Stimulated activated CD4-positive, alpha-beta T cell treated with anti-CD3 and anti-CD28 coated beads, TNF-alpha, amount 100 ng/mL, for 48 hours (primary cell): ENCODE measurements at regions not wholly inside any gene's neighbourhood (a gene's known extent, or its start where the extent isn't known, plus 50 kb on each side); places are given as distances from the start of the nearest gene placed in this dataset.

Experiments
- DNase-seq, 3 donors: peaks; one replicate each; pipeline ENCODE4 v3.0.0-alpha.2; 2020; ENCODE audit warnings: low read depth in 3 of 3

DNA sequence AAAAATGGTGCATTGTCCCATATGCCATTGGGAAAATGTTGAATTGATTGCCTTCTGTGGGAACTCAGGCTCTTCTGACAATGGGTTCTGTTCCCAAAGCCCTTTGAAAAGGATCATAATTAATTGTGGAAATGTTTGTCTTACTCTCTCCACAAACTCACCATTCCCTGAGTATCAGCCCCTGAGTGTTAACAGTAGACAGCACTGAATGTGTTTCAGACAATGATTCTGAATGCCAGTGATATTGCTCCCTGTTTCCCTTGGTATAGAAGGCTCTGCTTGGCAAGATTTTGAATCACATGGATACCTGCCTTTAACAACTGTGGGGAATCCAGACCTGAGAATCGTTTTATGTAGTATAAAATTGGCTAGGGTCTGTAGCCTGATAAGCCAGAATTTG lies 1096.8 kb downstream of the ADGRL2 start:
- DNase-seq: no peak

DNA sequence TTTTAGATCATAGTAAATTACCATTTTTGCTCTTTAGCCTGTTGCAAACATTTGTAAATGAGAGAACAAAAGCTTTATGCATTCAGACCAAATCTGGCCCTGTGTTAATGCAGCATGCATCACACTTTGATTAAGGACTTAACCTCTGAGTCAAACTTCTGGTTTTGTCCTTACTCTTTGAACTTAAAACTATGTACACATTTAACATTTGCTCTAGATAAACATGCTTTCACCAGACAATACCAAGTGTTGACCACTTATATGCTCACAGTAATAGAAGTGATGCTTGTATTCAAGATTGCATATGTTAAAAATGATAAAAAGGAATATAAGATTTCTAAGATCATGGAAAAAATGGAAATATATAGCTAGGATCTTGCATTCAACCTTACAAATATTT lies 1095.3 kb downstream of the ADGRL2 start:
- no peak for DNase-seq

DNA sequence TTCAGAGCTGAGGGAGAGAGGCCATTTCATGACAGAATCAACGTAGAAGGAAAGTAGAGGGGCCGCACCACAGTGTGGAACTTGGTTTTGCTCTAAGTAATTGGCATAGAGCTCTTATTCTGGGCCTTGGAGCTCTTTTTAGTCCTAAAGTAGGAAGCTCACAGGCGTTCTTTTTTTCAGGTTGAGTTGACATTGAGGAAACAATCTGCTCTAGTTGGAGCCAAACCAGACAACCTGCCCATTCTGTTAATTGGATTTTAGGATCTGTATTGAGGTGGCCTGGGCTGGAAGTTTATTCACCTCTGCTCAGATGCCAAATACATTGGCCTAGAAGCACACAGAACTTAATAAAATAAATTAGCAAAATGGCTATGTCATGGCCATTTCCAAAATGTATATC lies 1093.9 kb downstream of the ADGRL2 start:
- DNase-seq: no peak

DNA sequence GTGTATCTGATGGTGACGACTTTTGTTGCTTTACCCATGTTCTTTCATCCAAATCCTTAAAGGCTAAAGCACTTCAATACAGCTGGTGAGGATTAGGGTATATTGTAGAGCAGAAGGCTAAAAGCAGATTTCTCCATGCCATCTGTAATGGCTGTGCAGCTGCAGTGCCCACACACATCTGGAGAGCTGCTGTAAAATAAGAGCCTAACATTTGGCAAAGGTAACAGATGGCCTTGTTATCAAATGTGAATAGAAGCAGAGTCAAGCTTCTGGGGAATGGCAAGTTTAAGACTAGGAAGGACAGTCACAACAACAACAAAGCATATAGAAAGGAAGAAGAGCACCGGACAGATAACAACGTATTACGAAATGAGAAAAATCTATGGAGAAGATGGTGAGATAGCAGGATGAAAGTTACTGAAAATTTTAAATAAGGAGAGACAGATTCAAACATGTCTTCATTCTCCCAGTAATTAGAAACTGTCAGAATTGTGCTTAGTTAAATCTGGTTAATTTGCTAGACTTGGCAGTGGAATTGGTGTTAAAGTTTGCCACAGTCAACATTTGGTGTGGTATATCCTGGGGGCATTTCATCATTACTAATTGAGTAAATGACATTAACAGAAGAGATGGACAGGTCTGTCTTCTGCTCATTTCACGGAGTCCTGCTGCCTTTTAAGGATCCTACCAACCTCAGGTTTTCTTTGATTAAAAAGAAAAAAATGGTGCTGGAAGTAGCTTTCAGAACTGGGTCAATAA lies 1093.2 kb downstream of the ADGRL2 start:
- no peak for DNase-seq

DNA sequence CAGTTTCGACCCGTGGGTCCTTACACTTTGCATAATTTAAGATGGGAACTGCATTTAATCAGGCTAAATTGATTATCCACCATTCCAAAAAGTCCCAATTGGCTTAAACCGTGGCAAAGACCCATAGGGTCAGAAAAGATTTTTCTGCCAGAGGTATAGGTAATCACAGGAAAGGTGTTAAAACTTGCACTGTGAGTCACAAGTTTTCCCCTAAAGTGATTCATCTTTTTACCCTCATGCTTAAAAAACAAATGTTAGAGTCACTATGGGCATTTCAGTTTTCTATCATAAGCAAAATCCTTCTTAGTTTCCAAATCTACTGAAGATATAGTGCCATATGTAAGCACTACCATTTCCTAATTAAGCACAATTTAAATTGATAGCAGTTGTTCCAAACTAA lies 1079.8 kb downstream of the ADGRL2 start:
- DNase-seq: no peak

DNA sequence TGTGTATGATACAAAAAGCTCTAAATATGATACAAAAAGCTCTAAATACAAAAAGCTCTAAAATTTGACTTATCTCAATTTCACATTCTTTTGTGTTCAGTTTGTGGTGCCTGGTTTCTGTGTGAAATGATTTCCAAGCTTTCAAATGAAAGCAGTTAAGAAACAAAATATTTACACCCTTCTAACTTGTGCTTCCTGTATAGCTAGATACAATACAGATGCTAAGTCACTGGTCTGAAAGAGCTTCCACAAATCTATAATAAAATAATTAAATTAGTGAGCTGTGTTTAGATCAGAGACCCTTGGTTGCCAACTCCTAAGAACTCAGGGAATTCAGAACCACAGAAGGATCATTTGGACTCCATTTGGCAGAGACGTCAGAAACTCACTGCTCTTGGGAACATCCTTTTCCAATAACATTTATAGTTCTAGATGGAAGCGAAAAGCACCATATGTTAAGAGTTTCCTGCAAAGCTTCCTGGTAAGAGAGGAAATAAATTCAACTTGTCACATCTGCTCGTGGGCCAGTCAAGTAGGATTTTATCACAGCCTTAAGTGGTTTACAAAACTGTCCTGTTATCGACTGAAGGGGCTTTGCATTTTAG lies 1079.1 kb downstream of the ADGRL2 start:
- no peak for DNase-seq

DNA sequence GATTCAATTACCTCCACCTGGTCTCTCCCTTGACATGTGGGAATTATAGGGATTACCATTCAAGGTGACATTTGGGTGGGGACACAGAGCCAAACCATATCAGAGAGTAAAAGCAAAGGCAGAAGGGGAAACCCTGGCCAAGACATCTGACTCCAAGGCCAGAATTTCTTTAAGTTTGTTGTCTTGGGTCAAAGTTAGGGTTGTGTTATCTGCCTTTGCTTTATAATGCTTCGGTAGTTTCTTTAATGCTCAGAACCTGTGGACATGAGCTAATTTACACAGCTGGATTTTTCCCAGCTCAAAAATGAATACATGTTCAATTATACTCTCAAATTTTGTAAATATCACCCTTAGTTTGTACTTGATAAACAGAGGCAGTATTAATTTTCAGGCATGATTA lies 1074.4 kb downstream of the ADGRL2 start:
- no peak for DNase-seq

DNA sequence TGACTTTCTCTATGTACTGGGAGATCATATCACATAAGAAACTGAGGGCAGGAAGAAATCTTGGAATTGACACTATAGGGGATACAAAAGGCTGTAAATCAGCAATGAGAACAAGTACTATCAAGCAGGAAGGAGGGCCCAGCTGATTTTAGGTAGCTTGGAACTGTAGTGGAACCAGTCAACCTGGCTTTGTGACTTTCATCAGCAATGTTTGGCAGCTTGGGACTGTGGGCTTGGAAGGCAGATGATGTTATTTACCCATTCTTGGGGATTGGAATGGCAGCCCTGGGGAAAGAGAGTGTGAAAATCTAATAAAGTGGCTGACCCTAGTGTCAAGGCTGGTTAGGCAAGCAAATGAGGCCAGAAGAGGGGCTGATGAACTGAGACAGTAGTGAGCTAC lies 1073.3 kb downstream of the ADGRL2 start:
- DNase-seq: no peak

DNA sequence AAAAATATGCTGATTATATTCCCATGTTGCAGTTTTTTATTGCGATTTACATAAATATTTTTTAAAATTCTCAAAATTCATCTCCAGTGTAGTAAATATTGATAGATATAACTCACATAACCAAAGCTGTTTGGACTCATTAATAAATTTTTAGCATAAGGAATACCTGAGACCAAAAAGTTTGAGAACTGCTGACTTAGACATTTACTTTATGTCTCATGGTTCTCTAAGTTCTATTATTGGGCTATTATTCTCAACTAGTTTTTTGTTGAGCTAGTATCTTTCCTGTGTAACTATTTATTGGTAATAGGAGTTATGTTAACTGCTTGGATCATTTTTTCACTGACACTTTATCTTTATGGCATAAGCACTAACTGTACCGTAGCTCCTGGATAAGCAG lies 1069.6 kb downstream of the ADGRL2 start:
- no peak for DNase-seq

DNA sequence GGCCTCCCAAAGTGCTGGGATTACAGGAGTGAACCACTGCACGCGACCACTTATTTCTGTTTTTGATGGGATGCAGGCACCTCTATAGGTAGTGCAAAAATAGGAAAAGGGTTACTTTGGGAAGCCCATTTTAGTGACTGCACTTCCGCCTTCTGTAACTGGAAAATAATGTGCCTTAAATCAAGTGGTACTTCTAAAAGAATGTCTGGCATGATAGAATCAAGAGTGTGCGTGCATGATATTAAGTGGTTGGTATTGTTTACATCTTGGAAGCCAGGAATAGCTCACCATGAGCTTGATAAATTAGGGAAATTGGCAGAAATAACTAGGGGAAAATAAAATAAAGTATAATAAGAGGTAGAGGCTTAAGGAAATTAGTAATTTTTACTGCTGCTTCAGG lies 1067.0 kb downstream of the ADGRL2 start:
- no peak for DNase-seq

DNA sequence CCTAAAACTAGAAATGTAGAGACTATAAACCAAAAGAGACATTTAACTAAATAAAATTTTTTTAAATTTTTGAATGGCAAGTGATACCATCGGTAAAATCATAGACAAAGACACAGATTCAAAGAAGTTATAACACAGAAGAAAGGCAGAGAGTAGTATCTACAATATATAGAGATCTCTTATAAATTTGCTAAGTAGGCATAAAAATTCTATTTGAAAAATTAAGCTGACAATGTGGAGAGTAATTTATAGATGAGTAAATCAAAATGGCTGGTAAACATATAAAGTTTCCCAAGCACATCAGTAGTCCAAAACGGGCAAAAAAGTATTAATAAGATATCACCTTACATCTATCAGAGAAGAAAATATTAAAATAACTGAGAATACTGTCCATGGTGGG lies 1061.0 kb downstream of the ADGRL2 start:
- DNase-seq: no peak

DNA sequence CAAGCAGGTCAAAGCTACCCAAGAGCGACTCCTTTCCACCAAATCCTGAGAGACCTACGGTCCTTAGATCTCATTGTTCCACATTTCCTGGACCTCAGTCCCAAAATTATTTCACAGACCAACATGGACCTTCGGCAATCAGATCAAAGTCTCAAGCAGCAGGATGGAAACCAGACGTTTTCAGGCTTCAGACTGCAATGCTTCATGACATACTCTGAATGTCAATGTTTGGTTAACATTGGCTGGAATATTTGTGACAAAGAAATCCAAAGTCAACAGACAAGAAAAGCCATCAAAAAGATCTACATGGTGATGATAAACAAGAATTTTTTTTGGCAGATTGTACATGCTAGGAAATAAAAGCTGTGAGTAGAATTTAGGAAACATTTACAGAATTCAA lies 1057.3 kb downstream of the ADGRL2 start:
- DNase-seq: no peak

DNA sequence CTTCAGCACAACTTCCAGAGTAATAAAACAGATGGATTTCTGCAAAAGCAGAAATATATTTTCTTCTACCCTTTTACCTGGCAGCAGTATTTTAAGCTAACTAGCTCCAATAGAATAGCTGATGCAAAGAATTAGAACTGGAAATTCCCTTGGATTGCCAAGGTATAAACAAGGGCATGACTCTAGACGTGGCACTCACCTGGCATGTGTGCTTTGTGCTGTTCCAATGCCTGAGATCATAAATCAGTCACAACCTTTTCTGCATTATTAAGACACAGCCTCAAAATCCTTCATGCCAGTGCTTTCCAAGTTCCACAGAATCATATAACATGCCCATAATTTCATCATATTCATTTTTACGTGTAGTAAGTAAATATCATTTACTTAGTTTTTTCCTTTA lies 1048.7 kb downstream of the ADGRL2 start:
- DNase-seq: no peak

DNA sequence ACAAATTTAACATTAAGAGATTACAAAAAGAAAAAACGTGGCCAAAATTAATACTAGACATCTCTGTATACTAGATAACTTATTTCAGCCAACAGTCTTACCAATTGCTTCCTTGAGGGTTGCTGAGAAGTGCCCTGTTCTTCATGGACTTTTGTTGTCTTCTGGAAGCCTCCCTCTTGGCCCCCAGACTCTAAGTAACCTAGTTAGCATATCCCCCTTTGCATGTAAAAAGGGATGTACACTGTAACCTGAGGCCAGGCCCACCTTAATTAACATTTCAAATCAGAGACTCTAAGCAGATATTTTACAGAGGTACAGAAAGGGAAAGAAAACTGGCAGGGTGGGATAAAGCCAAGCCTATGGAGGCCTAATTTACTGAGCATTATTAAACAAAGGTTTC lies 1047.3 kb downstream of the ADGRL2 start:
- no peak for DNase-seq

DNA sequence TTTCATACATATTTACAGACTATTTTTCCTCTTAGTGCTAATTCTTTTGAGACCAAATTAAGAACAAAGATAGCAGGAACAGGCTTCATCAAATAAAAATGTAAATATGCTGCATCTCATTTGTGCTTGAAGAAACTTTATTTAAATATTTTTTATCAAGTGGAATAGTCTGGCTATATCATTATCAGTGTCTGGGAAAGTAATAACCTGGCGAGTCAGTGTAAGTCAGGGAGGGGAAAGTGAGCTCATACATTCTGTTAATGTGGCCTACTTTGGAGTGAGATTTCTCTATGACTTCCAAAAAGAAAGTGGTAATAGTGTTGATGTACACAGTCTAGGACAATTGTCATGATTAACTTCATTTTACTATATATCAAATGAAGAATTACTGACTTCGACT lies 1045.1 kb downstream of the ADGRL2 start:
- no peak for DNase-seq

DNA sequence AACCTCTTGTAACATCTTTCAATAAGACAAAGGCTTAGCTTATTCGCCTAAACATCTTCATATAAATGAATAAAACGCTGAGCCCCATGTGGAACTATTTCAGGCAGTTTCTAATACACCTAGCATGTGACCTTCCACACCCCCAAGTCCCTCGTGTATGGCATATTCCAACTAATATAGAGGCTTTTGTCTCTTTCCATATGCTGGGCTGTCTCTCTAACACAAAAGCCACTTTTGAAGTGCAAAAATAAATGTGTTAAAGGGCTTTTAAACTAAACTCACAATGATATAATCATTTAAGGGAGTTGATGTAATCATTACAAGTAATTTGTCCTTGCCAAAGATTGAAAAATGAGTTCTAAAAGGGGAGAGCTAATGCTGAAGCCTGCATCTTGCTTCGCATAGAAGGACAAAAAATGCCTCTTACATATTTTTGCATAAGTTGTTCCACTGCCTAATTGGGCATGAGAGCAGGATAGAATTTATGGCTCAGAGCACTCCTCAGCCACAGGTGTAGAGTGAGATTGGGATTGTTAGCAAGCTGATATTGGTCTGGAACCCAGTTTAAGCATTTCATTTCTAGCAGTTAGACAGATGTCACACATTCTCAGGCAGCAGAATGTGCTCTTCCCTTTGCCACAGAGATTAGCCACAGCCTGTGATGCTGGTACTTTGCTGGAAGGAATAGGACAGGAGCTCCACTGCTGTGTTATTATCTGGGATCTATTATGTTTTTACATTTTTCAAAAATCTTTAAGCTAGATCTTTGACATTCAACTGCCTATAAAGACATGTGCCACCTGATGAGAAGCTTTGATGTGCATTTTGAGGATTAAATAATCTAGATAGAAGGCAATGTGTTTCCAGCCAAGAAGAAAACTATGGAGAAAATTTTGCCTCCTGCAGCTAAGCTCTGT lies 1044.4 kb downstream of the ADGRL2 start:
- no peak for DNase-seq

DNA sequence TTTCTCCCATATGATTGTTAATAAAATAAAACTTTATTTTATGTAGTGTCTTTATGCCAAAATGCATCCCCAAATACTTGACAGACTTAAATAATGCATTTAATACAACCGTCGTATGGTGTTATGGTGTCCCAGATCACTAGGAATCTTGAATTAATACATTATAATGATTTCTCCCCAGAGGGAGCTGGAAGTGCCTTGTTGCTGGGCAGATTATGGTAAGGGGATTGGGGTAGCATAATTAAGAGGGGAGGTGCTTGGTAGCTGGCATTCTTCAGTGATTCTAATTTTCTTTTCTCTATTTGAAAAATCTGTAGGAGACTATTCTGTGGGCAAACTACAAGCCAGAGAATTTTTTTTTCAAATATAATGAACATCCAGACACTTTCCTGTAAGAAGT lies 1043.7 kb downstream of the ADGRL2 start:
- DNase-seq: no peak

DNA sequence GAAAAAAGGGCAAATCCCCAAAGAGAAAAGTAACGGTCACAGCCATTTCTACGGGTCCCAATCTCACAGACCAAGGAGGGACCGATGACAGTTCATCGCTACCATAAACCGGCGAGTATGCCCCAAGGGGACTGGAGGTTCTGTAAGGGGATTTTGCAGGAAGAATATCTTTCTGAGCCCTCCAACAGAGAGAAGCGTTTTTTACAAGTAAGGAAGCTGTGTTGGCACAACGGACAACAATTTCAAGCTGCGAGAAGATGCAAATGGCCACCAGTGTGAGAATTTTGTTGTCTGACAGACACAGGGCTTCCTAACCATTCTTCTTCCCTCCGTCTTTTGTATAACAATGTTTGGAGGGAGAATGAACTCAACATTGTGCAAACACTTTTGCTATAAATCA lies 1043.1 kb downstream of the ADGRL2 start:
- no peak for DNase-seq

DNA sequence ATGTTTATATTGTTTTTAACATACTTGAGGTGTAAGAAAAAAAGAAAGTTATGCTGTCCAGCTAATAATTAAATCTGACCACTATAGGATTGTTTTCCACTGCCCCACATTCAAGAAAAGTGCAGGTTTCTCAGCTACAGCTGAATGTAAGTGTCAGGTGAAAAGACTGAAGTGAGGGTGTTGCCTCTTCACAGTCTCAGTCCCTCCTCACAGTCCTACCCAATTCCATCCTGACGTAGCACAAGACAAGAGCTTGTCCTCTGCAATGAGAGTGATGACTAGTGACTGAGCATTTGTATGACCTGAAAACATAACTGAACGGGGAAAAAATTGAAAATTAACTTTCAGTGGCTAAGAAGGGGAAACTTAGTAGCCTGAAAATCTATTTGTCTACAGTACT lies 1039.5 kb downstream of the ADGRL2 start:
- DNase-seq: no peak

DNA sequence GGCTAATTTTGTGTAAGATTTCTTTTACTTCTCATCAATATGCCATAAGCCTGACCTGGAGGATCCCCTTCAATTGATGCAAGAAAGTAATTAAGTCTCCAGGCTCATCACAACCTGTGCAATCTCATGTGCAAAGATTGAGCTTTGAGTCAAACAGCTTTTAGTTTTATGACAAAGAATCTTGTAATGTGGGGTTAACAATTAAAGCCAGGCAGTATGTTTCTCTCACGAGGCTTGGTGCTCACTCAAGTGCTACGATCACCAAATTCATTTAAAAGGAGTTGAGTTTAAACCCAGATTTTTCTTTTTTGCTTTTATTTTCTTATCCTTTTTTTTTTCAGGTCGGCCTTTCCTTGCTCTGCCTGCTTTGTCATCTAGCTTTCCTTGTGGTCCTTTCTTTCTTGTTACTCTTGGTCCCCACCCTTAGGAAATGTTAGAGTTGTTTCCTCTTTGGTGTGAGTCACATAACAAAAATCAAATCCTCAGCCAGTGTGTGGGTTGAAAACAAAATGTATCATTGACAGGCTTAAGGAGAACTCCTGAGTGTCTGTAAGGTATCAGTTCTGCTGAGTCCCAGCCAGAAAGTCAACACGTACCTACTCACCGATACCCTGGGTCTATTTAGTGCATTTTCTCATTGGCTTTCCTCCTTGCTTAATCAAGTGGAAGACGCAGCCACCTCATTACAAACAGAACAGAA lies 1037.2 kb downstream of the ADGRL2 start:
- no peak for DNase-seq

DNA sequence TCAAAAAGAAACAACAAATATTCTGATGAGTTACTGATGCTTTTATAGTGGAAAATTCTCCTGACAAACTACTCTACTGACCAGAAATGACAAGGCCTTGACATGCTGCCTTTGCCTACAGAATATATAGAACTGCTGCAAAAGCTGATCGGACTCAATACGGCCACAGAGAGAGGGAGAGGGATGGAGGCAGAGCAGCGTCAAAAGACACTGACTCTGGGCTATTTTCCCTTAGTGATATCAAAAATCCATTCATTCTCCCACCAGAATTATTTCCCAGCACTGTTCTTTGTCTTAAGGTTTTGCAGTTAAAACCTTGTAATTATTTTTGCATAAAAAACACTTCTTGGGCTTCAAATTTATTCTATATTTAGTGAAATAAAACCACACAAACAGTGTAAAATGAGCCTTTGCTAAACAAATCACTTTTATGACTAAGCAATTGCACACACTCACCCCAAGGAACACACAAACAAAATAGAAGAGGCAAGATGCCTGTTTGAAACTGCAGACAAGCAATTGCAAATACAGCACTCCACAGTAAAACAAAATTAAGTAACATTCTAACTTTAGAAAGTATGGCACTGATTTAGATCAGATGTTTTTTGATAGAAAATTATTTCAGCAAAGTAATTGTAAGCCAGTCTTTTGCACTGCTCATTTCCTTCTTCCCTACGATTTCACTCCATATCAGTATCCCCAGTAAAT lies 1036.4 kb downstream of the ADGRL2 start:
- no peak for DNase-seq
